ENCODE measurements at regions not wholly inside any gene's neighbourhood (a gene's known extent, or its start where the extent isn't known, plus 50 kb on each side); places are given as distances from the start of the nearest gene placed in this dataset.

DNA sequence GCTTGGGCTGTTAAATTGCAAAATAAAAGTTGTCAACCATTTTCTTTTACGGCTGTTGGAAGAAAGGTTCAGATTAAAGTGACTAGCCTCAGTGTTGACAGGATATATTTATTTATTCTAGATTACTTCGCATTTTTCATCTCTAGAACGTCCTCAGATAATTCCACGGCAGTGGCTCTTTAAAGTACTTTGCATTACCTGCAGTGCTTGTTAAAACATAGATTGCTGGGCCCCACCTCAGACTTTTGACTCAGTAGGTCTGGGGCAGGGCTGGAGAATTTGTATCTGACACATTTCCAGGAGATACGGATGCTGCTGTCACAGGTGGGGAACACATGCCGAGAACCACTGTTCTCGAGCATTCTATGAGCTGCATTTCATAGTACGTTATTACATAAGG lies 292.7 kb downstream of the EDEM1 start:
- no peaks in the 10 kb centered on the region for H4K20me1 ChIP-seq (ENCODE audit: insufficient read depth, low read length)
- H3K4me2 ChIP-seq (ENCODE audit: low read depth, low read length) = no peak overlapping the region
- ATAC-seq (no peak), DNase-seq (ENCODE audit: low spot score) (no peak), FAIRE-seq (no peak)
- no peak overlapping the region for H3K27ac ChIP-seq (ENCODE audit: extremely low read length, insufficient read depth, low read length)
- no peak overlapping the region for H2AFZ ChIP-seq (ENCODE audit: low read length)
- 38% methylated on average over 8 of the region's 8 CpGs for WGBS (ENCODE audit: low lambda C conversion rate)
- no peaks in the 10 kb centered on the region for H3K79me2 ChIP-seq (ENCODE audit: insufficient read depth, low read length)
- in situ Hi-C loops (cut with HindIII; ENCODE audit: extremely low pct_ligation_motif_present, low pct_unique_long_range_greater_than_20kb) (no loop called here), intact Hi-C loops (cut with micrococcal nuclease; ENCODE audit: unreplicated experiment) (no loop called here)
- no peak overlapping the region for H3K4me3 ChIP-seq (replicated peaks in 1 of 3; ENCODE audit: insufficient read depth in 1 of 3, low read depth in 2 of 3, low read length in 3 of 3)
- no peaks in the 10 kb centered on the region for H3K9me3 ChIP-seq (ENCODE audit: low read length)
- no peak overlapping the region for H3K9ac ChIP-seq (ENCODE audit: insufficient read depth, low read depth, low read length)
- H3K36me3 ChIP-seq (replicated peaks in 1 of 2; ENCODE audit: control insufficient read depth in 1 of 2, insufficient read depth in 2 of 2, low read length in 2 of 2) = no peaks in the 10 kb centered on the region
- no peaks in the 10 kb centered on the region for H3K4me1 ChIP-seq (ENCODE audit: insufficient read depth, low read length)
- BruUV-seq (replicated peaks) = no TSS peak
- POLR2A ChIA-PET = no interaction called here
- H3K27me3 ChIP-seq (ENCODE audit: control insufficient read depth in 1 of 2, insufficient read depth in 2 of 2, low read length in 2 of 2) = no peaks in the 10 kb centered on the region
- TF ChIP-seq KDM2A (CRISPR knock-in tag; IDR thresholded peaks at IDR 0.05; ENCODE audit: borderline replicate concordance, low read depth) (no peak), ZBTB7B (CRISPR knock-in tag; IDR thresholded peaks at IDR 0.05) (no peak), MYNN (CRISPR knock-in tag; IDR thresholded peaks at IDR 0.05; ENCODE audit: low read depth) (no peak), EZH2 (conservative IDR thresholded peaks at IDR 0.05; ENCODE audit: low read depth, low read length) (no peak), GTF2F1 (IDR thresholded peaks at IDR 0.05; ENCODE audit: low read length) (no peak), CCAR2 (optimal IDR thresholded peaks at IDR 0.05; ENCODE audit: low read depth, low read length) (no peak), ATF1 (CRISPR knock-in tag; IDR thresholded peaks at IDR 0.05) (no peak), PRMT3 (CRISPR knock-in tag; IDR thresholded peaks at IDR 0.05; ENCODE audit: borderline replicate concordance, low read depth) (no peak), ATM (IDR thresholded peaks at IDR 0.05; ENCODE audit: borderline replicate concordance) (no peak), ZFP62 (CRISPR knock-in tag; IDR thresholded peaks at IDR 0.05) (no peak)
- CTCF ChIA-PET (ENCODE audit: low intra/inter-chr PET ratio, low total read pairs) = no interaction called here

DNA sequence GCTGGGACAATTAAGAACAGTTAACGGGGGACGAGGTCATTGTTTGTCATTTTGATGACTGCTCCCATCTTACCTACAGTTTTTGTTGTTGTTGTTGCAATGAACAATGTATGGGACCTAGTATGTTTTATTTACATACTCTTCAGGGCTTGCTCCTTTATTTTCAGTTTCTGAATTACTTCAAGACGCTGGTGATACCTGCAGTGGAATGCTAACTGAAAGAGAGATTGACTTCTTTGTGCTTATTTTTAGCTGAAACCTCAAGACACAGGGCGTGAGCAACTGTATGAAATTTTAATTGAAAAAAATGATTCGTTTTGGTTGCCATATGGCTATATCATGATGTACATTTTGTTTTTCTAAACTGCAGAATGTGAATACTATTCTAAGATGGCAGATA lies 297.9 kb downstream of the EDEM1 start:
- intact Hi-C loops (cut with micrococcal nuclease; ENCODE audit: unreplicated experiment) = no loop called here
- Histone ChIP-seq H4K20me1 (ENCODE audit: insufficient read depth, low read length) (no peaks in the 10 kb centered on the region), H3K4me1 (ENCODE audit: insufficient read depth, low read length) (no peaks in the 10 kb centered on the region), H3K4me2 (ENCODE audit: low read depth, low read length) (no peak overlapping the region), H3K9me3 (ENCODE audit: low read length) (no peaks in the 10 kb centered on the region), H3K4me3 (replicated peaks in 1 of 3; ENCODE audit: insufficient read depth in 1 of 3, low read depth in 2 of 3, low read length in 3 of 3) (no peak overlapping the region), H2AFZ (ENCODE audit: low read length) (no peak overlapping the region), H3K36me3 (replicated peaks in 1 of 2; ENCODE audit: control insufficient read depth in 1 of 2, insufficient read depth in 2 of 2, low read length in 2 of 2) (no peaks in the 10 kb centered on the region), H3K9ac (ENCODE audit: insufficient read depth, low read depth, low read length) (no peak overlapping the region), H3K27me3 (ENCODE audit: control insufficient read depth in 1 of 2, insufficient read depth in 2 of 2, low read length in 2 of 2) (no peaks in the 10 kb centered on the region), H3K79me2 (ENCODE audit: insufficient read depth, low read length) (no peaks in the 10 kb centered on the region), H3K27ac (ENCODE audit: extremely low read length, insufficient read depth, low read length) (no peak overlapping the region)
- FAIRE-seq (no peak), DNase-seq (ENCODE audit: low spot score) (no peak), ATAC-seq (no peak)
- TF ChIP-seq TBL1XR1 (IDR thresholded peaks at IDR 0.05; ENCODE audit: borderline replicate concordance, low read length, partially characterized antibody) (no peak), ZNF703 (CRISPR knock-in tag; IDR thresholded peaks at IDR 0.05; ENCODE audit: borderline replicate concordance) (no peak), CBX1 (IDR thresholded peaks at IDR 0.05; ENCODE audit: low read depth) (no peak), ZNF264 (CRISPR knock-in tag; IDR thresholded peaks at IDR 0.05) (no peak), TCF12 (IDR thresholded peaks at IDR 0.05) (no peak), TCF12 (CRISPR knock-in tag; IDR thresholded peaks at IDR 0.05) (no peak)
- 3% methylated on average over 5 of the region's 5 CpGs for WGBS (ENCODE audit: low lambda C conversion rate)
- in situ Hi-C loops (cut with HindIII; ENCODE audit: extremely low pct_ligation_motif_present, low pct_unique_long_range_greater_than_20kb) = no loop called here
- CTCF ChIA-PET (ENCODE audit: low intra/inter-chr PET ratio, low total read pairs) = no interaction called here
- POLR2A ChIA-PET = no interaction called here
- BruUV-seq (replicated peaks) = no TSS peak
